Peyer's patch (tissue), 4 donors: ENCODE measurements at regions not wholly inside any gene's neighbourhood (a gene's known extent, or its start where the extent isn't known, plus 50 kb on each side); places are given as distances from the start of the nearest gene placed in this dataset.

Source experiments
- CTCF ChIP-seq, 6 experiments: fragments of 450-650 bp in 4 of 6; fragments of 200-600 bp in 2 of 6; sonication (generic) in 1 of 6; IDR thresholded peaks; one replicate each; pipeline ENCODE4 v1.5.1; 2017 to 2019; ENCODE audit warnings: antibody characterized with exemption in 6 of 6, mild to moderate bottlenecking in 3 of 6, moderate library complexity in 1 of 6
- POLR2A ChIP-seq, 2 donors: fragments of 450-650 bp; IDR thresholded peaks; one replicate each; pipeline ENCODE4 v1.5.1; 2017; ENCODE audit warnings: antibody characterized with exemption in 2 of 2, mild to moderate bottlenecking in 2 of 2, moderate library complexity in 2 of 2

- TF ChIP-seq POLR2A (IDR thresholded peaks at IDR 0.05) (no peak), CTCF (IDR thresholded peaks at IDR 0.05) (no peak)
Observed at GRCh38 chr15:75136118-75136517, 65.6 kb upstream of the C15orf39 start.
